MM.1S (cell line): ENCODE measurements at regions not wholly inside any gene's neighbourhood (a gene's known extent, or its start where the extent isn't known, plus 50 kb on each side); places are given as distances from the start of the nearest gene placed in this dataset.

Experiments
- DNase-seq: peaks from one replicate; pipeline ENCODE4 v3.0.0-alpha.2; 2015
- H2AFZ ChIP-seq: fragments of 300-600 bp; sonication (generic); 2 replicates; pipeline ENCODE4 v1.6.0; 2016; ENCODE audit warnings: antibody characterized with exemption, low read length
- H3F3A ChIP-seq: fragments of 300-600 bp; sonication (generic); 2 replicates; pipeline ENCODE4 v1.6.1; 2016; ENCODE audit warnings: mild to moderate bottlenecking, antibody characterized with exemption, low read length, moderate library complexity, mixed read lengths; ENCODE audit not compliant: insufficient read depth
- H3K27ac ChIP-seq: fragments of 300-600 bp; sonication (generic); 2 replicates; pipeline ENCODE4 v1.5.1; 2016; ENCODE audit warnings: mild to moderate bottlenecking, low read length
- H3K27me3 ChIP-seq: fragments of 300-600 bp; sonication (generic); replicated peaks from 2 replicates; pipeline ENCODE4 v1.6.0; 2016; ENCODE audit warnings: low read length; ENCODE audit not compliant: insufficient read depth
- H3K36me3 ChIP-seq: fragments of 300-600 bp; sonication (generic); replicated peaks from 2 replicates; pipeline ENCODE4 v1.6.1; 2016; ENCODE audit warnings: mild to moderate bottlenecking, low read length, mixed read lengths; ENCODE audit not compliant: insufficient read depth
- H3K4me1 ChIP-seq: fragments of 300-600 bp; sonication (generic); 2 replicates; pipeline ENCODE4 v1.6.1; 2016; ENCODE audit warnings: low read length, mixed read lengths
- H3K4me2 ChIP-seq: fragments of 300-600 bp; sonication (generic); 2 replicates; pipeline ENCODE4 v1.6.0; 2016; ENCODE audit warnings: low read depth, low read length
- H3K4me3 ChIP-seq: fragments of 300-600 bp; sonication (generic); 2 replicates; pipeline ENCODE4 v1.5.1; 2016; ENCODE audit warnings: low read length, mixed read lengths
- H3K79me2 ChIP-seq: fragments of 300-600 bp; sonication (generic); 2 replicates; pipeline ENCODE4 v1.6.1; 2016; ENCODE audit warnings: mixed run types, low read length, mixed read lengths
- H3K9ac ChIP-seq: fragments of 300-600 bp; sonication (generic); 2 replicates; pipeline ENCODE4 v1.6.1; 2016; ENCODE audit warnings: low read length, mixed read lengths
- H3K9me2 ChIP-seq: fragments of 300-600 bp; sonication (generic); replicated peaks from 2 replicates; pipeline ENCODE4 v1.6.1; 2016; ENCODE audit warnings: mild to moderate bottlenecking, low read length, mixed read lengths; ENCODE audit not compliant: insufficient read depth
- H3K9me3 ChIP-seq: fragments of 300-600 bp; sonication (generic); replicated peaks from 2 replicates; pipeline ENCODE4 v1.6.1; 2016; ENCODE audit warnings: mild to moderate bottlenecking, low read length, mixed read lengths; ENCODE audit not compliant: insufficient read depth
- H4K20me1 ChIP-seq: fragments of 300-600 bp; sonication (generic); 2 replicates; pipeline ENCODE4 v1.6.1; 2016; ENCODE audit warnings: mild to moderate bottlenecking, low read length, moderate library complexity, mixed read lengths; ENCODE audit not compliant: insufficient read depth
- CTCF ChIP-seq: fragments of 300-600 bp; sonication (generic); IDR thresholded peaks from 2 replicates; pipeline ENCODE4 v1.5.1; 2016; ENCODE audit warnings: antibody characterized with exemption, low read length, mixed read lengths
- EZH2 ChIP-seq: fragments of 300-600 bp; sonication (generic); optimal IDR thresholded peaks from 2 replicates; pipeline ENCODE3; 2017; ENCODE audit warnings: low read depth, mild to moderate bottlenecking, antibody characterized with exemption, low read length, mixed read lengths
- EZH2phosphoT487 ChIP-seq: fragments of 300-600 bp; sonication (generic); IDR thresholded peaks from 2 replicates; pipeline ENCODE4 v1.6.1; 2018; ENCODE audit warnings: antibody characterized with exemption, low read length

- Histone ChIP-seq H3K4me2 (no peak overlapping the region), H3K79me2 (no peaks in the 10 kb centered on the region), H3K27me3 (no peaks in the 10 kb centered on the region), H3K9ac (no peak overlapping the region), H3K9me3 (no peaks in the 10 kb centered on the region), H3K36me3 (no peaks in the 10 kb centered on the region), H3K9me2 (no peaks in the 10 kb centered on the region), H4K20me1 (no peaks in the 10 kb centered on the region), H3K27ac (no peak overlapping the region), H2AFZ (no peak overlapping the region), H3F3A (no peaks in the 10 kb centered on the region), H3K4me3 (no peak overlapping the region), H3K4me1 (no peaks in the 10 kb centered on the region)
- no peak for TF ChIP-seq CTCF
- TF ChIP-seq EZH2phosphoT487 = no peak
- no peak for TF ChIP-seq EZH2
- no peak for DNase-seq
Observed at GRCh38 chr14:55749201-55749812, 169.3 kb downstream of the KTN1 start.

GRCh38 chr14:55749946-55750345 lies 169.9 kb downstream of the KTN1 start:
- Histone ChIP-seq H3F3A (no peaks in the 10 kb centered on the region), H3K9ac (no peak overlapping the region), H3K4me2 (no peak overlapping the region), H3K9me3 (no peaks in the 10 kb centered on the region), H2AFZ (no peak overlapping the region), H3K4me1 (no peaks in the 10 kb centered on the region), H3K79me2 (no peaks in the 10 kb centered on the region), H3K9me2 (no peaks in the 10 kb centered on the region), H3K27ac (no peak overlapping the region), H3K36me3 (no peaks in the 10 kb centered on the region), H3K4me3 (no peak overlapping the region), H4K20me1 (no peaks in the 10 kb centered on the region), H3K27me3 (no peaks in the 10 kb centered on the region)
- TF ChIP-seq CTCF (no peak), EZH2 (no peak), EZH2phosphoT487 (no peak)
- DNase-seq = no peak

- H3K9ac ChIP-seq = no peak overlapping the region
- no peaks in the 10 kb centered on the region for H3K79me2 ChIP-seq
- no peaks in the 10 kb centered on the region for H3K36me3 ChIP-seq
- no peak for DNase-seq
- H2AFZ ChIP-seq = no peak overlapping the region
- no peaks in the 10 kb centered on the region for H3K9me2 ChIP-seq
- no peak overlapping the region for H3K4me2 ChIP-seq
- no peaks in the 10 kb centered on the region for H3K4me1 ChIP-seq
- H3F3A ChIP-seq = no peaks in the 10 kb centered on the region
- no peak overlapping the region for H3K4me3 ChIP-seq
- no peaks in the 10 kb centered on the region for H3K9me3 ChIP-seq
- no peak overlapping the region for H3K27ac ChIP-seq
- H3K27me3 ChIP-seq = no peaks in the 10 kb centered on the region
- no peaks in the 10 kb centered on the region for H4K20me1 ChIP-seq
- TF ChIP-seq EZH2 (no peak), EZH2phosphoT487 (no peak), CTCF (no peak)
Observed at GRCh38 chr14:55752580-55753390, 172.8 kb downstream of the KTN1 start.
